ENCODE measurements at regions not wholly inside any gene's neighbourhood (a gene's known extent, or its start where the extent isn't known, plus 50 kb on each side); places are given as distances from the start of the nearest gene placed in this dataset.

- ChIA-PET RAD21 (ENCODE audit: low non-redundant PET in 1 of 2, low total read pairs in 2 of 2, uncharacterized antibody in 2 of 2, unreplicated experiment in 2 of 2) (no interaction called here), POLR2A (no interaction called here), CTCF (no interaction called here)
- ATAC-seq, result no peak
- H2AFZ ChIP-seq (ENCODE audit: low read depth, low read length, poor library complexity, severe bottlenecking), result no peak overlapping the region
- no peaks in the 10 kb centered on the region for H4K20me1 ChIP-seq (ENCODE audit: insufficient read depth)
- no peaks in the 10 kb centered on the region for H3K36me3 ChIP-seq (ENCODE audit: control insufficient read depth in 1 of 2, insufficient read depth in 2 of 2, low read length in 2 of 2)
- intact Hi-C loops (cut with micrococcal nuclease), result loop anchor here (5.0 kb wide), 1 partner anchor 278 kb away; no protein-coding TSS in a partner anchor
- no peak overlapping the region for H3K9ac ChIP-seq (ENCODE audit: low read length)
- H3K27ac ChIP-seq (ENCODE audit: low read depth, low read length), result no peak overlapping the region
- H3K9me2 ChIP-seq (ENCODE audit: insufficient read depth), result no peaks in the 10 kb centered on the region
- H3K9me3 ChIP-seq (ENCODE audit: control insufficient read depth in 1 of 2, insufficient read depth in 1 of 2, low read depth in 1 of 2, low read length in 2 of 2), result no peaks in the 10 kb centered on the region
- BruUV-seq (replicated peaks), result no TSS peak
- H3K27me3 ChIP-seq (ENCODE audit: insufficient read depth, low read length), result peaks cover 36% of the 10 kb centered on the region
- H3K4me2 ChIP-seq (ENCODE audit: low read length), result no peak overlapping the region
- H3K79me2 ChIP-seq (ENCODE audit: insufficient read depth, low read length), result no peaks in the 10 kb centered on the region
- no peaks in the 10 kb centered on the region for H3K4me1 ChIP-seq (ENCODE audit: control insufficient read depth in 1 of 2, insufficient read depth in 2 of 2, low read length in 2 of 2)
- no peak for TF ChIP-seq TCF7L2 (IDR thresholded peaks at IDR 0.05; ENCODE audit: borderline replicate concordance, extremely low read depth, insufficient read depth, insufficient read length)
- no peak for TF ChIP-seq SP1 (IDR thresholded peaks at IDR 0.05; ENCODE audit: low read depth)
- TF ChIP-seq RAD21 (IDR thresholded peaks at IDR 0.05; ENCODE audit: low read depth), result no peak
- no peak for TF ChIP-seq REST (IDR thresholded peaks at IDR 0.05; ENCODE audit: low read depth)
- no peak for TF ChIP-seq FOSL1 (IDR thresholded peaks at IDR 0.05; ENCODE audit: low read depth)
- no peak for TF ChIP-seq ATF3 (IDR thresholded peaks at IDR 0.05)
- TF ChIP-seq POLR2A (IDR thresholded peaks at IDR 0.05; ENCODE audit: borderline replicate concordance, extremely low read depth, insufficient read depth, insufficient read length), result no peak
- TF ChIP-seq EZH2phosphoT487 (IDR thresholded peaks at IDR 0.05; ENCODE audit: borderline replicate concordance), result no peak
- TF ChIP-seq CTCF (IDR thresholded peaks at IDR 0.05 in 2 of 3, conservative IDR thresholded peaks at IDR 0.05 in 1 of 3; ENCODE audit: borderline replicate concordance in 1 of 3, insufficient read depth in 1 of 3, low read depth in 2 of 3, low read length in 2 of 3), result no peak
- TF ChIP-seq ZBTB33 (IDR thresholded peaks at IDR 0.05; ENCODE audit: extremely low read depth, insufficient replicate concordance, low read length), result no peak
- no peak for TF ChIP-seq POLR2AphosphoS5 (IDR thresholded peaks at IDR 0.05; ENCODE audit: low read depth, low read length)
- no peak for TF ChIP-seq ZFX (IDR thresholded peaks at IDR 0.05)
- TF ChIP-seq ELF1 (IDR thresholded peaks at IDR 0.05; ENCODE audit: borderline replicate concordance, low read depth), result no peak
- TF ChIP-seq EZH2 (IDR thresholded peaks at IDR 0.05), result no peak
- TF ChIP-seq CEBPB (IDR thresholded peaks at IDR 0.05; ENCODE audit: low read depth), result no peak
- no peak for TF ChIP-seq MAX (IDR thresholded peaks at IDR 0.05)
- TF ChIP-seq EGR1 (IDR thresholded peaks at IDR 0.05; ENCODE audit: low read depth), result no peak
- no peak for TF ChIP-seq SIN3A (IDR thresholded peaks at IDR 0.05; ENCODE audit: low read depth)
- TF ChIP-seq YY1 (IDR thresholded peaks at IDR 0.05; ENCODE audit: extremely low read depth, insufficient replicate concordance, low read depth, low read length), result no peak
- no peak for DNase-seq (ENCODE audit: low read depth, low spot score)
- H3K4me3 ChIP-seq (replicated peaks in 1 of 2; ENCODE audit: low read depth in 1 of 2, low read length in 2 of 2), result no peak overlapping the region
These were observed 101.8 kb downstream of the CBLN1 start for GRCh38 chr16:49179714-49180330.
